Astrocyte (in vitro differentiated cells and primary cell): ENCODE measurements at regions not wholly inside any gene's neighbourhood (a gene's known extent, or its start where the extent isn't known, plus 50 kb on each side); places are given as distances from the start of the nearest gene placed in this dataset.

Experiments used
- DNase-seq: peaks from one replicate; pipeline ENCODE4 v3.0.0-alpha.2; 2010; ENCODE audit warnings: low read depth
- FAIRE-seq: peaks from 2 replicates; lab custom pipeline; 2011; peaks lifted over from hg19 to GRCh38; lab: Jason Lieb, UNC
- H2AFZ ChIP-seq: 2 replicates; pipeline ENCODE4 v1.6.0; 2012; ENCODE audit warnings: low read depth, low read length, inconsistent platforms
- H3K27ac ChIP-seq: 2 replicates; pipeline ENCODE4 v1.5.1; 2011; ENCODE audit warnings: low read depth, low read length, inconsistent platforms
- H3K27me3 ChIP-seq: 2 replicates; pipeline ENCODE4 v1.6.0; 2011; ENCODE audit warnings: low read length, inconsistent platforms; ENCODE audit not compliant: insufficient read depth
- H3K36me3 ChIP-seq: 2 replicates; pipeline ENCODE4 v1.5.1; 2011; ENCODE audit warnings: low read length, inconsistent platforms; ENCODE audit not compliant: insufficient read depth
- H3K4me1 ChIP-seq: 2 replicates; pipeline ENCODE4 v1.5.1; 2011; ENCODE audit warnings: low read length, inconsistent platforms; ENCODE audit not compliant: insufficient read depth
- H3K4me2 ChIP-seq: 2 replicates; pipeline ENCODE4 v1.6.0; 2012; ENCODE audit warnings: low read length, inconsistent platforms
- H3K4me3 ChIP-seq: 2 replicates; pipeline ENCODE4 v1.5.1; 2011; ENCODE audit warnings: low read depth, mild to moderate bottlenecking, low read length, inconsistent platforms; ENCODE audit not compliant: insufficient read depth
- H3K79me2 ChIP-seq: 2 replicates; pipeline ENCODE4 v1.6.0; 2012; ENCODE audit warnings: mild to moderate bottlenecking, low read length, inconsistent platforms; ENCODE audit not compliant: insufficient read depth
- H3K9ac ChIP-seq: 2 replicates; pipeline ENCODE4 v1.6.0; 2012; ENCODE audit warnings: mild to moderate bottlenecking, low read length, inconsistent platforms
- H3K9me3 ChIP-seq: 2 replicates; pipeline ENCODE4 v1.5.1; 2012; ENCODE audit warnings: low read depth, mild to moderate bottlenecking, low read length, inconsistent platforms; ENCODE audit not compliant: insufficient read depth
- H4K20me1 ChIP-seq: 2 replicates; pipeline ENCODE4 v1.6.0; 2012; ENCODE audit warnings: low read length, inconsistent platforms; ENCODE audit not compliant: insufficient read depth
- H3K27ac Mint-ChIP-seq: one replicate; pipeline ENCODE4 v1.8.0; 2021; ENCODE audit warnings: mild to moderate bottlenecking, mixed read lengths; ENCODE audit not compliant: unreplicated experiment
- H3K27me3 Mint-ChIP-seq: one replicate; pipeline ENCODE4 v1.8.0; 2021; ENCODE audit warnings: low read depth, mixed read lengths; ENCODE audit not compliant: unreplicated experiment
- H3K36me3 Mint-ChIP-seq: one replicate; pipeline ENCODE4 v1.8.0; 2021; ENCODE audit warnings: low read depth, mixed read lengths; ENCODE audit not compliant: unreplicated experiment
- H3K4me1 Mint-ChIP-seq: one replicate; pipeline ENCODE4 v1.8.0; 2021; ENCODE audit warnings: low read depth, mixed read lengths; ENCODE audit not compliant: unreplicated experiment
- H3K4me3 Mint-ChIP-seq: one replicate; pipeline ENCODE4 v1.8.0; 2021; ENCODE audit warnings: mild to moderate bottlenecking, moderate library complexity, mixed read lengths; ENCODE audit not compliant: unreplicated experiment
- H3K9me3 Mint-ChIP-seq: one replicate; pipeline ENCODE4 v1.8.0; 2021; ENCODE audit warnings: mild to moderate bottlenecking, mixed read lengths; ENCODE audit not compliant: unreplicated experiment
- EZH2 ChIP-seq: IDR thresholded peaks from 2 replicates; pipeline ENCODE4 v1.6.1; 2012; ENCODE audit warnings: mild to moderate bottlenecking, low read length, inconsistent platforms; ENCODE audit not compliant: insufficient read depth
- TF ChIP-seq, protein P1 (sequence below): IDR thresholded peaks from 2 replicates; pipeline ENCODE4 v1.5.1; 2011; ENCODE audit warnings: low read depth, mild to moderate bottlenecking, inconsistent platforms, low read length, moderate library complexity; ENCODE audit not compliant: insufficient read depth

DNA sequence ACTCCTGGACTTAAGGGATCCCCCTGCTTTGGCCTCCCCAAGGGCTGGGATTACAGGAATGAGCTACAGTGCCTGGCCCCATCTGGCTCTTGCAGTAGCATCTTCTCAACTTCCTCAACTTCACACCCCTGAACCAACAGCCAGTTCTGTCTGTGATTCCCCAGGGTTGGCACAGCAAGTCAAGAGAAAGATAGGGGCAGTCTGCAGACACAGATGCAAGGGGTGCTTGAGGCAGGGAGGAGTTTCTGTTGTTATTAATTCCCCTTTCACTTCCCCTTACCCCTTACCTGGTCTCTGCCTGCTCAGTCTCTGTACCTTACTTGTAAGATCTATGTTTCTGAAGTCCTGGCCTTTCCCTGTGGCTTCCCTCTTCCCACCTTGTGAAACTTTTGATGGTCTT, 54.1 kb upstream of the MEX3C start:
- DNase-seq (no peak), FAIRE-seq (no peak)
- Histone ChIP-seq H2AFZ (no peak overlapping the region), H4K20me1 (no peaks in the 10 kb centered on the region), H3K36me3 (no peaks in the 10 kb centered on the region), H3K4me1 (no peaks in the 10 kb centered on the region), H3K4me2 (no peak overlapping the region), H3K9ac (no peak overlapping the region), H3K27ac (no peak overlapping the region), H3K9me3 (no peaks in the 10 kb centered on the region), H3K4me3 (no peak overlapping the region), H3K79me2 (no peaks in the 10 kb centered on the region), H3K27me3 (no peaks in the 10 kb centered on the region)
- H3K4me1 Mint-ChIP-seq: peaks cover 4% of the 10 kb centered on the region
- H3K4me3 Mint-ChIP-seq: no peak overlapping the region
- no peaks in the 10 kb centered on the region for H3K27me3 Mint-ChIP-seq
- no peak for TF ChIP-seq EZH2
- TF ChIP-seq, protein P1, sequence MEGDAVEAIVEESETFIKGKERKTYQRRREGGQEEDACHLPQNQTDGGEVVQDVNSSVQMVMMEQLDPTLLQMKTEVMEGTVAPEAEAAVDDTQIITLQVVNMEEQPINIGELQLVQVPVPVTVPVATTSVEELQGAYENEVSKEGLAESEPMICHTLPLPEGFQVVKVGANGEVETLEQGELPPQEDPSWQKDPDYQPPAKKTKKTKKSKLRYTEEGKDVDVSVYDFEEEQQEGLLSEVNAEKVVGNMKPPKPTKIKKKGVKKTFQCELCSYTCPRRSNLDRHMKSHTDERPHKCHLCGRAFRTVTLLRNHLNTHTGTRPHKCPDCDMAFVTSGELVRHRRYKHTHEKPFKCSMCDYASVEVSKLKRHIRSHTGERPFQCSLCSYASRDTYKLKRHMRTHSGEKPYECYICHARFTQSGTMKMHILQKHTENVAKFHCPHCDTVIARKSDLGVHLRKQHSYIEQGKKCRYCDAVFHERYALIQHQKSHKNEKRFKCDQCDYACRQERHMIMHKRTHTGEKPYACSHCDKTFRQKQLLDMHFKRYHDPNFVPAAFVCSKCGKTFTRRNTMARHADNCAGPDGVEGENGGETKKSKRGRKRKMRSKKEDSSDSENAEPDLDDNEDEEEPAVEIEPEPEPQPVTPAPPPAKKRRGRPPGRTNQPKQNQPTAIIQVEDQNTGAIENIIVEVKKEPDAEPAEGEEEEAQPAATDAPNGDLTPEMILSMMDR: no peak
- H3K27ac Mint-ChIP-seq: no peak overlapping the region
- H3K36me3 Mint-ChIP-seq: no peaks in the 10 kb centered on the region
- H3K9me3 Mint-ChIP-seq: no peaks in the 10 kb centered on the region

DNA sequence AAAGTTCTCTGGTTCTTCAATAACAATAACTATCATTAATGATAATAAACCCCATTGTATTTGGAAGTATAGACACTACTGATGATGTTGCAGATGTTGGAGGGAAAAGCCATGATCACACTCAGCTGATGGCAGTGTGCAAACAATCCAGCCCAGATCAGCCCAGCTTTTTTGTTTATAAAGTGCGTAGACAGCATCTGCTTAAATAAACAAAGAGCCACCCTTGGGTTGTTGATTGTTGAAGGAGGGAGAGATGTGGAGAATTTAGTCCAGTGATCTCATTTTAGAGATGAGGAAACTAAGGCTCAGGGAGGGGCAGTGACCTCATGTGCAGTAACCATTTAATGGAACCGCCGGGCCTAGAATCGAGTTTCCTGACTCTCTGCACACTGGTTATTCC, 56.0 kb upstream of the MEX3C start:
- Histone ChIP-seq H3K27ac (no peak overlapping the region), H3K9ac (no peak overlapping the region), H3K79me2 (no peaks in the 10 kb centered on the region), H2AFZ (no peak overlapping the region), H3K9me3 (no peaks in the 10 kb centered on the region), H3K27me3 (no peaks in the 10 kb centered on the region), H3K4me3 (no peak overlapping the region), H3K4me2 (no peak overlapping the region), H3K36me3 (no peaks in the 10 kb centered on the region), H4K20me1 (no peaks in the 10 kb centered on the region), H3K4me1 (no peaks in the 10 kb centered on the region)
- Mint-ChIP-seq H3K27me3 (no peaks in the 10 kb centered on the region), H3K4me3 (no peak overlapping the region), H3K27ac (no peak overlapping the region), H3K36me3 (no peaks in the 10 kb centered on the region), H3K9me3 (no peaks in the 10 kb centered on the region), H3K4me1 (peaks cover 4% of the 10 kb centered on the region)
- TF ChIP-seq, protein P1: no peak
- no peak for TF ChIP-seq EZH2
- DNase-seq (no peak), FAIRE-seq (no peak)

DNA sequence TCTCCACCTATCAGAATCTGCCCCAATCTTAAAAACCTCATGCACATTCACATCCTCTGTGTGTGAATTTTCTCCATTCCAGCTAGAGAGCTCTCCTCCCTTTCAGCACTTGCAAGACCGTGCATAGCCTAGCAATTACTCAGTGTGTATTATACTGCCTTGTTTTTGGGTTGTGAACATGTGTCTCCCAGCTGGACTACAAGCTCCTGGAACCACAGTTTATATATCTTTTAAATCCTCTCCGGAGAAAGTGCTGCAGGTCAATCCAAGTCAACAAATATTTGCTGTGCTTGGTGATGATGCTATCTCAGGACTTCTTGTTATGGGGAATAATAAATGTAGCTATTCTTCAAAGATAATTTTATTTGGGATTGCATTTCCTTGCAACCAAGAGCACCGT, 58.2 kb upstream of the MEX3C start:
- TF ChIP-seq EZH2: no peak
- TF ChIP-seq, protein P1: no peak
- Mint-ChIP-seq H3K4me3 (no peak overlapping the region), H3K36me3 (no peaks in the 10 kb centered on the region), H3K27me3 (peaks cover 3% of the 10 kb centered on the region), H3K27ac (no peak overlapping the region), H3K9me3 (no peaks in the 10 kb centered on the region), H3K4me1 (peaks cover 2% of the 10 kb centered on the region)
- H3K27ac ChIP-seq: no peak overlapping the region
- no peak overlapping the region for H3K4me3 ChIP-seq
- no peak overlapping the region for H2AFZ ChIP-seq
- H3K36me3 ChIP-seq: no peaks in the 10 kb centered on the region
- no peak overlapping the region for H3K9ac ChIP-seq
- H3K27me3 ChIP-seq: no peaks in the 10 kb centered on the region
- no peaks in the 10 kb centered on the region for H3K4me1 ChIP-seq
- H4K20me1 ChIP-seq: no peaks in the 10 kb centered on the region
- FAIRE-seq: no peak
- no peak for DNase-seq
- no peaks in the 10 kb centered on the region for H3K9me3 ChIP-seq
- H3K79me2 ChIP-seq: no peaks in the 10 kb centered on the region
- H3K4me2 ChIP-seq: no peak overlapping the region
